ENCODE measurements at regions not wholly inside any gene's neighbourhood (a gene's known extent, or its start where the extent isn't known, plus 50 kb on each side); places are given as distances from the start of the nearest gene placed in this dataset.

DNA sequence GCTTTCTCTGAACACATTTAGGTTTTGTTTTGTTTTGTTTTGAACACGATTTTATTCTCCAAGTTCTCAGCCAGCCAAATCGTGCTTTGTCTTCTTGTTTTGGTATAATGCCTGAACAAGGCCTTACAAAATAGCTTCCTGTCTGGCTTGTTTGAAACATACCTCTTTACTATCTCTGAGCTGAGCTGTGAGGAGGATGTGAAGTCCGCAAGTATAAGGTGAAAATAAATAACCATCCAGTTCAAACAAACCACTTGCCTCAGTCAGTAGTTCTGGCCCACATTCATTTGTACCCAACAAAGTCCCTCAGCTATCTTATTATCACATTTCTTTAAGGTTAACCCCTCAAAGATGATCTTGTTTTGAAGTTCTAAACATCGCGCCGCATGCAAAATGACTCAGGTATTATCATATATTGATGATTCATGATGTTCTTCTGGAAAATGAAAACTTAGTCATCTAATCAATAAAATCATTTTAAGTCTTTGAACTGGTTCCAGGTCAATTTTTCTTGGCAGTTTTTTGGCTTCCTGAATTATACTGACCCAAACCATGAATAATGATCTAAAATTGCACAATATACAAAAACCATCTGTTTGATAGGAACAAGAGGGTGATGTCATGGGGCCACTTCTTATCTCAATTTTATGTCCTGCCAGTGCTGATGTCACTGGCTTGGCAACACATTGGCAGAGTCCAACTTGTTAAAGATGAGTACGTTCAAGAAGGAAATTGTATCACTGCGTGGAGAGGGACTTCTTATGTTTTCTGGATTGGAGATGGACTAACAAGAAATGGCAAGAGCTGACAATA lies 694.3 kb downstream of the KCNJ2 start:
- Histone ChIP-seq H3K27me3 (replicated peaks; ENCODE audit: insufficient read depth) (no peaks in the 10 kb centered on the region), H3K36me3 (no peaks in the 10 kb centered on the region), H3K4me3 (no peak overlapping the region), H3K4me1 (replicated peaks) (no peaks in the 10 kb centered on the region), H3K27ac (no peak overlapping the region), H3K9me3 (no peaks in the 10 kb centered on the region)
- intact Hi-C loops (cut with DNase I) = no loop called here
- DNase-seq (ENCODE audit: low spot score) = no peak
- 66% methylated on average over 8 of the region's 8 CpGs for WGBS
- TF ChIP-seq POLR2AphosphoS5 (IDR thresholded peaks at IDR 0.05) (no peak), CTCF (IDR thresholded peaks at IDR 0.05) (no peak), POLR2A (IDR thresholded peaks at IDR 0.05) (no peak)

DNA sequence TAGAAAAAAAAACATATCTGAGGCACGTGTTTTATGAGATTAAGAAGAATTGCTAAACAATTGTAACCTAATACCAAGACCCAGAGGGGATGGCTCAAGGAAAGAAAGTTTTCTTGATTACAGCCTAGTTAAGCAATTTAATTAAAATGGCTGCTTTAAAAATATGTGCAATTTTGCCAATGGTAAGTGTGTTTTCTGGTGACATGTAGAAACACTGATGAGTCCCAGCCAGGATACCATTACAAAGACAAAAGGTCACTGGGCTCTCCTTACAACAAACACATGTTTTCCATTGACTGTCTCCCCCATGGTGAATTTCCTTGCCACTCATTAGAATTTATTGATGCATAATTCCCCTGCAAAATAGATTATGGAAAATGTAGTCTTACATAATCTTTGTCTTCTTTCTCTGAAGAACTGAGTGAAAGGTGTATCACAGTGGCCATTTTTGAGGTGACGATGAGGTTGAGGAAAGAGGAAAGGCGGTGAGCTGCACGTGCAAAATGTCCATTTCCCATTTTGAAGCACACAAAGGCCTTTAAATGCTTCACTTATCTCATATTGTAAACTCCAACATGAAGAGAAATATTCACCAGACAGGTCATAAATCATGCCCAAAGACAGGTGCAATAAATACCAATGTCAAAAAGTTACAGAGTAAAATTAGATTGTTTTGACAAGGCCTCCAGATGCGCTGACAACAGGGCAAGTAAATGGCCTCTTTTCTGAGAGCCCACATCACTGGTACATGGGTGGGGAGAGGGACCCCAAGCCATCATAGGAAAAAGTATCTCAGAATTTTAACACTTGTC lies 696.9 kb downstream of the KCNJ2 start:
- H3K27me3 ChIP-seq (replicated peaks; ENCODE audit: insufficient read depth) = no peaks in the 10 kb centered on the region
- intact Hi-C loops (cut with DNase I) = no loop called here
- no peak for TF ChIP-seq POLR2A (IDR thresholded peaks at IDR 0.05)
- TF ChIP-seq POLR2AphosphoS5 (IDR thresholded peaks at IDR 0.05) = no peak
- no peak for TF ChIP-seq CTCF (IDR thresholded peaks at IDR 0.05)
- H3K9me3 ChIP-seq = no peaks in the 10 kb centered on the region
- no peaks in the 10 kb centered on the region for H3K36me3 ChIP-seq
- no peaks in the 10 kb centered on the region for H3K4me1 ChIP-seq (replicated peaks)
- DNase-seq (ENCODE audit: low spot score) = no peak
- WGBS = 73% methylated on average over 5 of the region's 5 CpGs
- H3K27ac ChIP-seq = no peak overlapping the region
- no peak overlapping the region for H3K4me3 ChIP-seq

- Histone ChIP-seq H3K4me1 (replicated peaks) (no peaks in the 10 kb centered on the region), H3K27me3 (replicated peaks; ENCODE audit: insufficient read depth) (no peaks in the 10 kb centered on the region), H3K9me3 (no peaks in the 10 kb centered on the region), H3K27ac (no peak overlapping the region), H3K4me3 (no peak overlapping the region), H3K36me3 (no peaks in the 10 kb centered on the region)
- no peak for TF ChIP-seq POLR2A (IDR thresholded peaks at IDR 0.05)
- intact Hi-C loops (cut with DNase I) = no loop called here
- 93% methylated on average over 2 of the region's 2 CpGs for WGBS
- no peak for DNase-seq (ENCODE audit: low spot score)
Observed at GRCh38 chr17:70868149-70868548, 698.8 kb downstream of the KCNJ2 start.

DNA sequence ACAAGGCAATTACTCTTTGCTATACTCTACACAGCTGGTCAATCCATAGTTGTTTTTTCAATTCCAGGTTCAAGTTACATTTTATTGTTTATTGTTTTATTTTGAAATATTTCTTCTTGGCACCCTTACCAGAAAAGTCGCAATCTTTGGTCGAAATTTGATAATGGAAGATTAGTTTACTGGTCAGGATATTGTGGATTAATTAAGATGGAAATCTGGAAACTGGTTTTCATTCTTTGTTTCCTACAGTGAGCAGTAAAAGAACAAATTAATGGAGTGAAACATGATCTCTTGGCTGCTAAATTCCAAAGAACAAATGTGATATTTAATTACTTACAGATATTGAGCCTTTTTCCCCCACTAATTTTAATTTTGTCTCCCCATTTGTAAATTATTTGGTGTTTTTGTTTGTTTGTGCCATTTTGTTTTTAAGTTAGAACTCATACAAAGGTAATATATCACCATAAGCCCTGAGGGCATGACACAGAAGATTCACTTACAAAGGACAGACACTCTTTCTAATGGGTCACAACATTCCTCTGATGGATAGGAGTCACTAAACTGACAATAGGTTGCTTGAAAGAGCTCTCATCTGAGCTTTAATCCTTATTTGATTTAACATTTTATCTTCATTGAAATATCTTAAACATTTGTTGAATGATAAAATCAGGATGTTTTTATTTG lies 700.2 kb downstream of the KCNJ2 start:
- WGBS = 18% methylated on average over 2 of the region's 2 CpGs
- H3K9me3 ChIP-seq = no peaks in the 10 kb centered on the region
- no peaks in the 10 kb centered on the region for H3K36me3 ChIP-seq
- intact Hi-C loops (cut with DNase I) = no loop called here
- no peak overlapping the region for H3K27ac ChIP-seq
- DNase-seq (ENCODE audit: low spot score) = no peak
- no peaks in the 10 kb centered on the region for H3K27me3 ChIP-seq (replicated peaks; ENCODE audit: insufficient read depth)
- H3K4me3 ChIP-seq = no peak overlapping the region
- TF ChIP-seq POLR2A (IDR thresholded peaks at IDR 0.05) (no peak), POLR2AphosphoS5 (IDR thresholded peaks at IDR 0.05) (no peak)
- H3K4me1 ChIP-seq (replicated peaks) = no peaks in the 10 kb centered on the region

DNA sequence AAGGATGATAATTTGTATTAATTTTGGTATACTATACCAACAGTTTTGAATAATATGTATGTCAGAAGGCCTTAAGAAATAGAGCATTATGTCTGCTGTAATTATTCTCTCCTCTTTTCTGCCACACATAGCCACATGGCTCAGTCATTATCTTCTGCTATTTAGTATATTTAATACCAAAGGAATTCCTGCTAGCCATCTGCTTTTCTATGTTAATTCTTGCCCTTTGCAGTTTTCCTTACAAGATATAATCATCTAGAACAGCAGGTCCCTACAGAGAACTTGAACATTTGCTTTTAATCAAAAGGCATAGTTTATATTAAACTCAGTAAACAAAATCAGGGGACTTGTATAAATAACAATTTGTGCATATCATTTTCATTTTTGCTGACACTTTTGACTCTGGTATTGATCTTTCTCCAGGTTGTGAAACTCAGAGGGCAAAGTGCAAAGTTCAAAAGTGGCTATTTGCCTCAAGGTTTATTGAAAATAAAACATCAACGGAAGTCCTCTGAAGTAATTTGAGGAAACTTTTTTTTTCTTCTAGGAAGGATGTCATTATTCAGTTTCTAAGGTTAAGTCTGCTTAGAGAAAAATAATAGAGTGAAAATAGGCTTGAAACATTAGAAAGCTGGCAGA lies 702.0 kb downstream of the KCNJ2 start:
- intact Hi-C loops (cut with DNase I) = no loop called here
- no peaks in the 10 kb centered on the region for H3K36me3 ChIP-seq
- H3K4me3 ChIP-seq = no peak overlapping the region
- WGBS = 21% methylated on average over 1 of the region's 1 CpG
- H3K27me3 ChIP-seq (replicated peaks; ENCODE audit: insufficient read depth) = no peaks in the 10 kb centered on the region
- no peaks in the 10 kb centered on the region for H3K9me3 ChIP-seq
- H3K27ac ChIP-seq = no peak overlapping the region
- DNase-seq (ENCODE audit: low spot score) = no peak
- TF ChIP-seq POLR2A (IDR thresholded peaks at IDR 0.05) (no peak), POLR2AphosphoS5 (IDR thresholded peaks at IDR 0.05) (no peak), CTCF (IDR thresholded peaks at IDR 0.05) (no peak)
- no peaks in the 10 kb centered on the region for H3K4me1 ChIP-seq (replicated peaks)
